GM23338 (cell line): ENCODE measurements at regions not wholly inside any gene's neighbourhood (a gene's known extent, or its start where the extent isn't known, plus 50 kb on each side); places are given as distances from the start of the nearest gene placed in this dataset.
"Not testable (repeated sequence)": the region's sequence is repeated elsewhere in the genome, so short reads cannot be mapped to it uniquely, and the experiment has no call there.

Experiments
- CTCF ChIP-seq, 2 experiments: fragments of 200-600 bp in 1 of 2; sonication (generic) in 1 of 2; conservative IDR thresholded peaks; 2 replicates each; pipeline versions ENCODE4 v1.5.1 to v1.6.1; 2016 to 2017; ENCODE audit warnings: antibody characterized with exemption in 2 of 2, low read depth in 2 of 2, mild to moderate bottlenecking in 2 of 2, moderate library complexity in 1 of 2
- EZH2 ChIP-seq: fragments of 200-600 bp; sonication (generic); IDR thresholded peaks from one replicate; pipeline ENCODE4 v1.8.0; 2017; ENCODE audit warnings: antibody characterized with exemption, mild to moderate bottlenecking, low read depth; ENCODE audit not compliant: unreplicated experiment
- EZH2phosphoT487 ChIP-seq: fragments of 200-600 bp; sonication (generic); IDR thresholded peaks from one replicate; pipeline ENCODE4 v1.8.1; 2018; ENCODE audit warnings: antibody characterized with exemption; ENCODE audit not compliant: unreplicated experiment
- POLR2AphosphoS5 ChIP-seq: IDR thresholded peaks from 2 replicates; pipeline ENCODE4 v1.6.1; 2016; ENCODE audit warnings: antibody characterized with exemption, low read depth
- REST ChIP-seq: IDR thresholded peaks from one replicate; pipeline ENCODE4 v1.6.1; 2018; ENCODE audit warnings: antibody characterized with exemption; ENCODE audit not compliant: unreplicated experiment
- STAT1 ChIP-seq: IDR thresholded peaks from one replicate; pipeline ENCODE4 v1.6.1; 2016; ENCODE audit warnings: antibody characterized with exemption; ENCODE audit not compliant: unreplicated experiment

GRCh38 chr2:87460104-87460503 lies 287.8 kb upstream of the PLGLB2 start:
- TF ChIP-seq CTCF (conservative IDR thresholded peaks at IDR 0.05; ENCODE audit: low read depth in 2 of 2); STAT1; EZH2; POLR2AphosphoS5; REST; EZH2phosphoT487: not testable (repeated sequence)
